Liver (tissue), 8 donors: ENCODE measurements at regions not wholly inside any gene's neighbourhood (a gene's known extent, or its start where the extent isn't known, plus 50 kb on each side); places are given as distances from the start of the nearest gene placed in this dataset.

Experiments
- DNase-seq: peaks from one replicate; pipeline ENCODE4 v3.0.0-alpha.2; 2017; ENCODE audit warnings: low spot score
- H3K27ac ChIP-seq, 2 donors: one replicate each; pipeline ENCODE4 v1.7.0; 2013; ENCODE audit warnings: inconsistent platforms in 2 of 2, low read length in 2 of 2, control low read depth in 1 of 2, low read depth in 1 of 2, mild to moderate bottlenecking in 1 of 2
- H3K27me3 ChIP-seq, 4 donors: one replicate each; pipeline versions ENCODE4 v1.6.1 to v1.7.0; 2013; ENCODE audit warnings: low read length in 3 of 4, inconsistent platforms in 1 of 4, mild to moderate bottlenecking in 1 of 4, moderate library complexity in 1 of 4; ENCODE audit not compliant: control insufficient read depth in 4 of 4, insufficient read depth in 4 of 4
- H3K36me3 ChIP-seq, 4 donors: one replicate each; pipeline versions ENCODE4 v1.6.1 to v1.7.0; 2013; ENCODE audit warnings: low read length in 3 of 4, mild to moderate bottlenecking in 3 of 4, low read depth in 1 of 4, moderate library complexity in 1 of 4; ENCODE audit not compliant: control insufficient read depth in 4 of 4, insufficient read depth in 3 of 4
- H3K4me1 ChIP-seq, 4 donors: one replicate each; pipeline versions ENCODE4 v1.6.1 to v1.7.0; 2013; ENCODE audit warnings: low read length in 3 of 4, mild to moderate bottlenecking in 3 of 4, moderate library complexity in 1 of 4; ENCODE audit not compliant: control insufficient read depth in 4 of 4, insufficient read depth in 4 of 4
- H3K4me3 ChIP-seq, 3 donors: one replicate each; pipeline versions ENCODE4 v1.6.1 to v1.7.0; 2013; ENCODE audit warnings: low read length in 3 of 3, control low read depth in 1 of 3, low read depth in 1 of 3, mild to moderate bottlenecking in 1 of 3
- H3K9ac ChIP-seq, 2 donors: one replicate each; pipeline ENCODE4 v1.7.0; 2013; ENCODE audit warnings: low read length in 2 of 2, mild to moderate bottlenecking in 2 of 2, moderate library complexity in 2 of 2, control low read depth in 1 of 2, low read depth in 1 of 2
- H3K9me3 ChIP-seq, 4 donors: one replicate each; pipeline versions ENCODE4 v1.6.1 to v1.7.0; 2013; ENCODE audit warnings: low read length in 3 of 4; ENCODE audit not compliant: control insufficient read depth in 4 of 4
- ATF3 ChIP-seq: IDR thresholded peaks from 2 replicates; pipeline ENCODE4 v1.6.1; 2016; ENCODE audit warnings: antibody characterized with exemption
- CTCF ChIP-seq: fragments of 150-350 bp; IDR thresholded peaks from 2 replicates; pipeline ENCODE4 v1.5.1; 2017; ENCODE audit warnings: improper control_type of control experiment, low read depth, low read length; ENCODE audit not compliant: missing input control
- EGR1 ChIP-seq, 2 donors: IDR thresholded peaks; 2 replicates each; pipeline ENCODE4 v1.6.1; 2016 to 2018; ENCODE audit warnings: antibody characterized with exemption in 2 of 2, low read depth in 2 of 2
- FOXA1 ChIP-seq: IDR thresholded peaks from 2 replicates; pipeline ENCODE4 v1.6.1; 2016; ENCODE audit warnings: antibody characterized with exemption
- FOXA2 ChIP-seq: IDR thresholded peaks from 2 replicates; pipeline ENCODE4 v1.6.1; 2016; ENCODE audit warnings: antibody characterized with exemption
- GABPA ChIP-seq, 2 donors: IDR thresholded peaks in 1 of 2; conservative IDR thresholded peaks in 1 of 2; 2 replicates each; pipeline ENCODE4 v1.6.1; 2016; ENCODE audit warnings: antibody characterized with exemption in 2 of 2, mild to moderate bottlenecking in 1 of 2, moderate library complexity in 1 of 2
- HNF4A ChIP-seq, 2 donors: conservative IDR thresholded peaks; 2 replicates each; pipeline ENCODE4 v1.6.1; 2016; ENCODE audit warnings: antibody characterized with exemption in 2 of 2, mild to moderate bottlenecking in 2 of 2
- HNF4G ChIP-seq: IDR thresholded peaks from 2 replicates; pipeline ENCODE4 v1.6.1; 2016; ENCODE audit warnings: antibody characterized with exemption
- JUND ChIP-seq, 2 donors: IDR thresholded peaks; 2 replicates each; pipeline ENCODE4 v1.6.1; 2016; ENCODE audit warnings: antibody characterized with exemption in 2 of 2
- MAX ChIP-seq: IDR thresholded peaks from 2 replicates; pipeline ENCODE4 v1.6.1; 2016; ENCODE audit warnings: antibody characterized with exemption
- RAD21 ChIP-seq, 2 donors: IDR thresholded peaks; 2 replicates each; pipeline ENCODE4 v1.6.1; 2016; ENCODE audit warnings: antibody characterized with exemption in 2 of 2, mild to moderate bottlenecking in 2 of 2
- REST ChIP-seq: IDR thresholded peaks from 2 replicates; pipeline ENCODE4 v1.6.1; 2016; ENCODE audit warnings: antibody characterized with exemption, mild to moderate bottlenecking
- RXRA ChIP-seq, 2 donors: IDR thresholded peaks; 2 replicates each; pipeline ENCODE4 v1.6.1; 2017 to 2018; ENCODE audit warnings: antibody characterized with exemption in 2 of 2, mild to moderate bottlenecking in 1 of 2
- SP1 ChIP-seq: IDR thresholded peaks from 2 replicates; pipeline ENCODE4 v1.6.1; 2018; ENCODE audit warnings: antibody characterized with exemption, mild to moderate bottlenecking
- TAF1 ChIP-seq: conservative IDR thresholded peaks from 2 replicates; pipeline ENCODE4 v1.6.1; 2016; ENCODE audit warnings: antibody characterized with exemption, mild to moderate bottlenecking
- YY1 ChIP-seq: IDR thresholded peaks from 2 replicates; pipeline ENCODE4 v1.6.1; 2016; ENCODE audit warnings: antibody characterized with exemption, mild to moderate bottlenecking
- ZBTB33 ChIP-seq: IDR thresholded peaks from 2 replicates; pipeline ENCODE4 v1.6.1; 2016; ENCODE audit warnings: antibody characterized with exemption
- WGBS: extraction: QIAGEN DNeasy Blood & Tissue Kit; methylation state at CpG from one replicate; pipeline ENCODE4 v1.1.7; 2013; 5-methylcytosine and 5-hydroxymethylcytosine counted together
- donor health status: healthy.
- donor health status: healthy.
- donor health status: healthy.
- donor health status: healthy.
- donor health status: healthy.

- H3K27ac ChIP-seq: no peak overlapping the region
- no peaks in the 10 kb centered on the region for H3K36me3 ChIP-seq
- H3K4me3 ChIP-seq: no peak overlapping the region
- H3K4me1 ChIP-seq: no peaks in the 10 kb centered on the region
- H3K9me3 ChIP-seq: no peaks in the 10 kb centered on the region
- H3K27me3 ChIP-seq: no peaks in the 10 kb centered on the region
- TF ChIP-seq HNF4A (conservative IDR thresholded peaks at IDR 0.05) (no peak), HNF4G (no peak), GABPA (IDR thresholded peaks at IDR 0.05 in 1 of 2, conservative IDR thresholded peaks at IDR 0.05 in 1 of 2) (no peak), JUND (IDR thresholded peaks at IDR 0.05) (no peak), RAD21 (IDR thresholded peaks at IDR 0.05) (no peak), ATF3 (no peak), CTCF (no peak), YY1 (no peak), MAX (no peak), SP1 (no peak), FOXA2 (no peak), EGR1 (IDR thresholded peaks at IDR 0.05; ENCODE audit: low read depth in 2 of 2) (no peak), TAF1 (no peak), RXRA (IDR thresholded peaks at IDR 0.05) (no peak), REST (no peak)
- DNase-seq: no peak
- no peak overlapping the region for H3K9ac ChIP-seq
- 78% methylated on average over 2 of the region's 2 CpGs for WGBS
These were observed 358.2 kb upstream of the PDGFD start for GRCh38 chr11:104522123-104522522.

- H3K36me3 ChIP-seq: no peaks in the 10 kb centered on the region
- TF ChIP-seq HNF4A (conservative IDR thresholded peaks at IDR 0.05): no peak
- TF ChIP-seq REST: no peak
- no peak for TF ChIP-seq JUND (IDR thresholded peaks at IDR 0.05)
- no peak for TF ChIP-seq ZBTB33
- no peak for TF ChIP-seq YY1
- TF ChIP-seq HNF4G: no peak
- no peak for TF ChIP-seq SP1
- TF ChIP-seq TAF1: no peak
- TF ChIP-seq RAD21 (IDR thresholded peaks at IDR 0.05): no peak
- no peak for TF ChIP-seq MAX
- TF ChIP-seq GABPA (IDR thresholded peaks at IDR 0.05 in 1 of 2, conservative IDR thresholded peaks at IDR 0.05 in 1 of 2): no peak
- no peak for TF ChIP-seq FOXA1
- no peak for TF ChIP-seq CTCF
- no peak for TF ChIP-seq FOXA2
- no peak for TF ChIP-seq RXRA (IDR thresholded peaks at IDR 0.05)
- TF ChIP-seq EGR1 (IDR thresholded peaks at IDR 0.05; ENCODE audit: low read depth in 2 of 2): no peak
- no peak overlapping the region for H3K27ac ChIP-seq
- no peak for DNase-seq
- WGBS: 84% methylated on average over 2 of the region's 2 CpGs
- no peaks in the 10 kb centered on the region for H3K4me1 ChIP-seq
- H3K4me3 ChIP-seq: no peak overlapping the region
- H3K9me3 ChIP-seq: no peaks in the 10 kb centered on the region
- H3K9ac ChIP-seq: no peak overlapping the region
- H3K27me3 ChIP-seq: no peaks in the 10 kb centered on the region
These were observed 346.2 kb upstream of the PDGFD start for GRCh38 chr11:104510169-104510568.
